ENCODE measurements at regions not wholly inside any gene's neighbourhood (a gene's known extent, or its start where the extent isn't known, plus 50 kb on each side); places are given as distances from the start of the nearest gene placed in this dataset.

GRCh38 chr20:7660165-7660564 is 280.1 kb downstream of the HAO1 start:
- no peak for DNase-seq

- no peak for DNase-seq
These were observed 274.9 kb downstream of the HAO1 start for GRCh38 chr20:7665376-7665775.

- DNase-seq: no peak
These were observed 273.1 kb downstream of the HAO1 start for GRCh38 chr20:7667194-7667593.

- no peak for DNase-seq
These were observed 267.7 kb downstream of the HAO1 start for GRCh38 chr20:7672571-7672970.

- DNase-seq: no peak
These were observed 266.4 kb downstream of the HAO1 start for GRCh38 chr20:7673841-7674240.

GRCh38 chr20:7682916-7683315 is 257.3 kb downstream of the HAO1 start:
- no peak for DNase-seq

GRCh38 chr20:7687065-7687464 is 253.2 kb downstream of the HAO1 start:
- no peak for DNase-seq

- DNase-seq: no peak
These were observed 251.1 kb downstream of the HAO1 start for GRCh38 chr20:7689151-7689550.

GRCh38 chr20:7691647-7692269 is 248.5 kb downstream of the HAO1 start:
- DNase-seq: no peak

GRCh38 chr20:7692478-7692877 is 247.8 kb downstream of the HAO1 start:
- DNase-seq: no peak

GRCh38 chr20:7693761-7694160 is 246.5 kb downstream of the HAO1 start:
- no peak for DNase-seq

- DNase-seq: no peak
These were observed 245.2 kb downstream of the HAO1 start for GRCh38 chr20:7695051-7695495.

- DNase-seq: no peak
These were observed 244.6 kb downstream of the HAO1 start for GRCh38 chr20:7695635-7696034.

- no peak for DNase-seq
These were observed 243.9 kb downstream of the HAO1 start for GRCh38 chr20:7696311-7696710.

- DNase-seq: no peak
These were observed 238.1 kb downstream of the HAO1 start for GRCh38 chr20:7702141-7702540.

- DNase-seq: no peak
These were observed 236.7 kb downstream of the HAO1 start for GRCh38 chr20:7703551-7703961.

GRCh38 chr20:7703996-7704395 is 236.3 kb downstream of the HAO1 start:
- DNase-seq: no peak

GRCh38 chr20:7708112-7708511 is 232.1 kb downstream of the HAO1 start:
- no peak for DNase-seq

- no peak for DNase-seq
These were observed 231.5 kb downstream of the HAO1 start for GRCh38 chr20:7708782-7709181.

GRCh38 chr20:7710440-7710839 is 229.8 kb downstream of the HAO1 start:
- DNase-seq: no peak

GRCh38 chr20:7712661-7713060 is 227.6 kb downstream of the HAO1 start:
- no peak for DNase-seq

- DNase-seq: no peak
These were observed 225.7 kb downstream of the HAO1 start for GRCh38 chr20:7714549-7714948.

- no peak for DNase-seq
These were observed 223.8 kb downstream of the HAO1 start for GRCh38 chr20:7716286-7716972.

- no peak for DNase-seq
These were observed 217.7 kb downstream of the HAO1 start for GRCh38 chr20:7722564-7722963.

GRCh38 chr20:7723284-7723683 is 217.0 kb downstream of the HAO1 start:
- no peak for DNase-seq
